ENCODE measurements at regions not wholly inside any gene's neighbourhood (a gene's known extent, or its start where the extent isn't known, plus 50 kb on each side); places are given as distances from the start of the nearest gene placed in this dataset.

DNA sequence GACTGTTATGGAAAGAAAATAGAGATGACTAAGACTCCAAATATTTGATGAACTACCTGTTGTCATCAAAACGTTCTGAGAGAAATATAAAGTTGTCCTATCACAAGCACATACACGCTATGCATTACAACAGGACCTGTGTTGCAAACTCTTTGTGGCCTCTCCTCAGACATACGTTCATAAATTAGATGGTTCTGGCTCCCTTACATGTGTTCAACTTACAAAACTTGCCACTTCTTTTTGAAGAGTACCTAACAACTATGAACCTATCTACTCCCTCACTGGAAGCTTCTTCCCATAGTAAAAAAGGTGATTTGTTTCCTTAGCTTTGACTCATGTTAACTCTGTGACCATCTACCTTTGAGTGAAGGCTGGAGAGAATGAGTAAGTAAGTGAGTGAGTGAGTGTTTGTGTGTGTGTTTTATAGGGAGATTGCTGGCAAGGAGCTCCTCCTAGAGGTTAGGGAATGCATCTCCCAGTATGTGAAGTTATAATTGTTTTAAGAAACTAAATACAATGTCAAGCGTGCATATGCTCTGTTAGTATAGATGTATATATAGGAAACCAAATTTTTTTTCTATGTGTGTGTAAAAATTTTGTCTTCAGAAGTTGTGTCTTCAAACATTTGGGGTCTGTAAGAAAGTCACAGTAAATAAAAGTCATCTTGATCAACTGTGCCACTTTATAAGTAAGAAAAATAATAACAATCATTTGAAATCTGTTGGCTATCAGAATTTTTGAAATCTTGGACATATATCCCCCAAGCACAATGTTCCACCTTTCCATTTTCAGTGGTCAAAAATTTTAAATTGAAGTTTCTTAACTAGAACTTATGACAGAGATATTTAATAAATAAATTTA is 1211.1 kb upstream of the GJE1 start:
- TF ChIP-seq, protein P1, sequence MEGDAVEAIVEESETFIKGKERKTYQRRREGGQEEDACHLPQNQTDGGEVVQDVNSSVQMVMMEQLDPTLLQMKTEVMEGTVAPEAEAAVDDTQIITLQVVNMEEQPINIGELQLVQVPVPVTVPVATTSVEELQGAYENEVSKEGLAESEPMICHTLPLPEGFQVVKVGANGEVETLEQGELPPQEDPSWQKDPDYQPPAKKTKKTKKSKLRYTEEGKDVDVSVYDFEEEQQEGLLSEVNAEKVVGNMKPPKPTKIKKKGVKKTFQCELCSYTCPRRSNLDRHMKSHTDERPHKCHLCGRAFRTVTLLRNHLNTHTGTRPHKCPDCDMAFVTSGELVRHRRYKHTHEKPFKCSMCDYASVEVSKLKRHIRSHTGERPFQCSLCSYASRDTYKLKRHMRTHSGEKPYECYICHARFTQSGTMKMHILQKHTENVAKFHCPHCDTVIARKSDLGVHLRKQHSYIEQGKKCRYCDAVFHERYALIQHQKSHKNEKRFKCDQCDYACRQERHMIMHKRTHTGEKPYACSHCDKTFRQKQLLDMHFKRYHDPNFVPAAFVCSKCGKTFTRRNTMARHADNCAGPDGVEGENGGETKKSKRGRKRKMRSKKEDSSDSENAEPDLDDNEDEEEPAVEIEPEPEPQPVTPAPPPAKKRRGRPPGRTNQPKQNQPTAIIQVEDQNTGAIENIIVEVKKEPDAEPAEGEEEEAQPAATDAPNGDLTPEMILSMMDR (IDR thresholded peaks at IDR 0.05; ENCODE audit: extremely low read depth, insufficient read depth, missing control alignments), result peak; percentile 59
- in situ Hi-C loops (cut with MboI; ENCODE audit: low pct_unique_long_range_greater_than_20kb, low sequenced_read_pairs, unreplicated experiment), result no loop called here
- peak; percentile 12 for DNase-seq (ENCODE audit: low spot score)

DNA sequence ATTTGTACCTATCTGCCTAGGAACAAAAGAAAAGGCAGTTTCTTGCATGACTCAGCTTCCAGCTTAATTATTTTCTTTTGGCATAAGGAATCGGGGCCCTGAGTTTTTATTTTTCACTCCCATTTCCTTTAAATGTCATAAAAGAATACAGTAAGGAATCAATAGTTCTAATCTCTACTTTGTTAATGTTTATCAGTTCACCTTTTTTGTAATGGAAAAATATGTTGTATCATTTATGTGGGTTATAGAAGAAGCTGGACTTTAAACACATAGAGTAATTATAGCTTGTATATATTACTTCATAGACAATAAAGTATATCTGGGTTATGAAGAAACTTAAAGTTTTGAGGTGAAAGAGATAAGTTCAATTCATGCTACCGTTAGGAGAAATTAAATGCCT is 1214.8 kb upstream of the GJE1 start:
- TF ChIP-seq, protein P1 (IDR thresholded peaks at IDR 0.05; ENCODE audit: extremely low read depth, insufficient read depth, missing control alignments), result no peak
- DNase-seq (ENCODE audit: low spot score), result no peak
- in situ Hi-C loops (cut with MboI; ENCODE audit: low pct_unique_long_range_greater_than_20kb, low sequenced_read_pairs, unreplicated experiment), result no loop called here

DNA sequence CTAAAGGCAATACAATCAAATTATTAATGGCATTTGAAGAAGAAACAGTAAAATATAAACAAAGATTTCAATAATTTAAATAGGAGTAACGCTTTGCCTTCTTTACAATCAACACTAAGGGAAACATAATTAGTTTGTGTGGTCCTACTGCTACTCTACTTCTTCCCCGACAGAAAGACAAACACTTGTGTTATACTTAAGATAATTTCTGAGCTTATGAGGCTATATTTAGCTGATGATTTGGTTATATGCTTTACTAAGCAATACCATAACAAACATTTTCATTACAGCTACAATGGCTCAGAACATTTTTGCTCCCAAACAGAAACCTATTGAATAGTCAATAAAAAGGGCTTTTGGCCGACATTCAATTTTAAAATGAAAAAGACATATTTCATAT is 1217.2 kb upstream of the GJE1 start:
- DNase-seq (ENCODE audit: low spot score), result no peak
- TF ChIP-seq, protein P1 (IDR thresholded peaks at IDR 0.05; ENCODE audit: extremely low read depth, insufficient read depth, missing control alignments), result no peak
- in situ Hi-C loops (cut with MboI; ENCODE audit: low pct_unique_long_range_greater_than_20kb, low sequenced_read_pairs, unreplicated experiment), result no loop called here

DNA sequence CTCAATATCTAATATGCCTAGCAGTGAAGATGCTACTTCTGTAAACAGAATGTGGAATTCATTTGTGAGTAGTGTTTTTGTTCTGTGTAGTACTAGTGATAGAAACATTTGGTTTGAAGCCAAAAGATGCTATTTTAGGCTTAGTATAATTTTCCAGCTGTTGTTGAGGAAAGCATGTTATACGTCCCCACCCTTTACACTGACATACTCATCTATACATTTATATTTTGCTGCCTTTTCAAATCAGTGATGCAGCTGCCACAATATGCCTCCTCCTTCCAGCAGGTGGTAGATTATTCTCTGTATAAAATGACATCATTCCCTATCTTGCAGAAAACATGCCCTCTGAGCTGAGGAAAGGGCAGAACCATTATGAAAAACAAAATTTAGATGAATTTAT is 1217.6 kb upstream of the GJE1 start:
- DNase-seq (ENCODE audit: low spot score), result no peak
- in situ Hi-C loops (cut with MboI; ENCODE audit: low pct_unique_long_range_greater_than_20kb, low sequenced_read_pairs, unreplicated experiment), result no loop called here
- TF ChIP-seq, protein P1 (IDR thresholded peaks at IDR 0.05; ENCODE audit: extremely low read depth, insufficient read depth, missing control alignments), result no peak

DNA sequence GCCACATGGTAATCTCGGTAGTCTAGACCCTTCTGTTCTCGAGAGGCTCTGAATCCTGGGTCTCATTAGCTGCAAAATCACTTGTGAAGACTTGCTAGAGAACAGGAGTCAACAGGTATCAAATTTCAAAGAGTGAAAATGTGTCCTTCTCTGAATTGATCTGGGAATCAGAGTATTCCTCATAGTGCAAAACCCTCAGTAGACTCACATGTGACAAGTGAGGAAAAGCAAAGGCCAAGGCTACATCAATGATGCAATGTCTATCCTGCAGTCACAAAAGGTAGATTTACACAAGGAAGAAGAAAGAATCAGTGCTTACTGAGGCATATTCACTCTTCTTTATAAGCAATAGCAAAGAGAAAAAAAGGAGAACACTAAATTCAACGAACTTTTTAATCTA is 1220.0 kb upstream of the GJE1 start:
- in situ Hi-C loops (cut with MboI; ENCODE audit: low pct_unique_long_range_greater_than_20kb, low sequenced_read_pairs, unreplicated experiment), result no loop called here
- TF ChIP-seq, protein P1 (IDR thresholded peaks at IDR 0.05; ENCODE audit: extremely low read depth, insufficient read depth, missing control alignments), result no peak
- no peak for DNase-seq (ENCODE audit: low spot score)

DNA sequence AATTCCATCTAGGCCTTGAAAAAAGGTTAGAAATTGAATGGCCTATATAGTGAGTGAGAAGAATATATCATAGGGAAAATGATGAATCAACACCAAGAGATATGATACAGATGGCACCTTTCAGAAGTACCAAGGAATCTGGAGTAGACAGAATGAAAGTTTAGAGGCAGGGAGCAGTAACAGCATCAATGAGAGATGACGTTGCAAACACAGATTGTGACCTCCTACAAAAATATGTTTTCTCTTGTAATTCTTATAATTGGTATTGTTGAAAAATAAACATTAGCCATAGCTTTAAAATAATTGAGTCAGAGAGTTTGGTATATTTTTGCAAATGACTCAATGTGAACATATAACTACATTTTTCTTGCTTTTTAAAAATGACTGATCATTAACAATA is 1223.1 kb upstream of the GJE1 start:
- in situ Hi-C loops (cut with MboI; ENCODE audit: low pct_unique_long_range_greater_than_20kb, low sequenced_read_pairs, unreplicated experiment), result no loop called here

More for the DNA sequence above, 1223.1 kb upstream of the GJE1 start:
- TF ChIP-seq, protein P1 (IDR thresholded peaks at IDR 0.05; ENCODE audit: extremely low read depth, insufficient read depth, missing control alignments), result no peak
- no peak for DNase-seq (ENCODE audit: low spot score)
